GM18505 (cell line): ENCODE measurements at regions not wholly inside any gene's neighbourhood (a gene's known extent, or its start where the extent isn't known, plus 50 kb on each side); places are given as distances from the start of the nearest gene placed in this dataset.
A peak's percentile ranks its signal among the peaks of the same experiment; 100 is the strongest.
"Not testable (repeated sequence)": the region's sequence is repeated elsewhere in the genome, so short reads cannot be mapped to it uniquely, and the experiment has no call there.

Experiments used
- ATAC-seq: cut with Tn5 transposase; IDR thresholded peaks from one replicate; pipeline ENCODE4 v1.9.1; 2021; ENCODE audit not compliant: unreplicated experiment
- POLR2A ChIP-seq: IDR thresholded peaks from 4 replicates; pipeline ENCODE4 v1.6.1; 2011; ENCODE audit warnings: borderline replicate concordance; ENCODE audit not compliant: insufficient read depth, insufficient read length; ENCODE audit errors: extremely low read depth

DNA sequence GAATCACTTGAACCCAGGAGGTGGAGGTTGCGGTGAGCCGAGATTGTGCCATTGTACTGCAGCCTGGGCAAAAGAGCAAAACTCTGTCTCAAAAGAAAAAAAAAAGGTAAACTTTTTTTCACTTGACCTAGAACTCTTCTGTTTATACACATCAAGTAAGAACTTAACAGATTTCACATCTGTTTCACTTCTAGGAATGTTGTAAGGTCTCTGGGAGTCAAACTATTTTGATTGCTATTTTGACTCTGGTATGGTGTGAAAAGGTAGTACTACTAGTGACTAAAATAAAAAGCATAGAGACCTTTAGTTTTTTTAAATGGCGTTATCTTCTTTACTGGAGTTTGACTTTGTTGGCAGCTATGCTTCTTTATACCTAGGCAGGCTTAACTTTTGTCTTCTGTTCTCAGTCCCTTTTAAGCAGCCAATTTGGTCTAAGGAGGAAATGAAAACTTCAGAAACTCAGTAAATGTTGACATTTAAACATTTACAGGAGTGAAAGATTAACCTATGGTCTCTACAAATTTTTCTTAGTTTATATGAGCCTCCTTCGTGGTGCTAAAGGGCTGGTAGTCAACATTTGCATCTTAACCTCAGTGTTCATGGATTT is 84.7 kb downstream of the METTL2B start:
- ATAC-seq = not testable (repeated sequence)

DNA sequence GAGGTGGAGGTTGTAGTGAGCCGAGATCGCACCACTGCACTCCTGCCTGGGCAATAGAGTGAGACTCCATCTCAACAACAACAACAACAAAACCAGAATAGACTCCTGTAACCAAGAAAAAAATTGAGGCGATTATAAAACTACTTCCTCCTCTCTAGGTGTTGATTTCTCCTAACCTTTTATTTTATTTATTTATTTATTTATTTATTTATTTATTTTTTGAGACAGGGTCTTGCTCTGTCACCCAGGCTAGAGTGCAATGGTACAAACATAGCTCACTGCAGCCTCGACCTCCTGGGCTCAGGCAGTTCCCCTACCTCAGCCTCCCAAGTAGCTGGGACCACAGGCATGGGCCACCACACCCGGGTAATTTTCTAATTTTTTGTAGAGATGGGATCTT is 86.2 kb downstream of the METTL2B start:
- ATAC-seq = not testable (repeated sequence)

DNA sequence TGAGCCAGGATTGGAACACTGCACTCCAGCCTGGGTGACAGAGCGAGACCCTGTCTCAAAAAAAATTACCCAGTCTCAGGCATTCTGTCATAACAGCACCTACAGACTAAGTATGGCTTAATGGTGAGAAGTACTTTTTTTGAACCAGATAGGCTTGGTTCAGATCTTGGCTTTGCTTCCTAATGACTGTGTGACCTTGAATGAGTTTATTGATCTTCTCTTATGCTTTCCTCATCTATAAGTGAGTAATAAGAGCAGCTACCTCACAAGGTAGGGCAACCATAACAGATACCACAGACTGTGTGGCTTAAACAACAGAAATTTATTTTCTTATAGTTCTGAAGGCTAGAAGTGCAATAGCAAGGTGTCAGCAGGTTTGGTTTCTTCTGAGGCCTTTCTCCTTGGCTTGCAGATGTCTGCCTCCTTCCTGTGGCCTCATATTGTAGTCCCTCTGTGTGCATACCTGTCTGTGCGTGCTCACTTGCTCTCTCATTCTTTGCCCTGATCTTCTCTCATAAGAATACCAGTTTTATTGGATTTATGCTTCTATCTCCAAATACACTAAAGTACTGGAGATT is 87.7 kb downstream of the METTL2B start:
- not testable (repeated sequence) for ATAC-seq

DNA sequence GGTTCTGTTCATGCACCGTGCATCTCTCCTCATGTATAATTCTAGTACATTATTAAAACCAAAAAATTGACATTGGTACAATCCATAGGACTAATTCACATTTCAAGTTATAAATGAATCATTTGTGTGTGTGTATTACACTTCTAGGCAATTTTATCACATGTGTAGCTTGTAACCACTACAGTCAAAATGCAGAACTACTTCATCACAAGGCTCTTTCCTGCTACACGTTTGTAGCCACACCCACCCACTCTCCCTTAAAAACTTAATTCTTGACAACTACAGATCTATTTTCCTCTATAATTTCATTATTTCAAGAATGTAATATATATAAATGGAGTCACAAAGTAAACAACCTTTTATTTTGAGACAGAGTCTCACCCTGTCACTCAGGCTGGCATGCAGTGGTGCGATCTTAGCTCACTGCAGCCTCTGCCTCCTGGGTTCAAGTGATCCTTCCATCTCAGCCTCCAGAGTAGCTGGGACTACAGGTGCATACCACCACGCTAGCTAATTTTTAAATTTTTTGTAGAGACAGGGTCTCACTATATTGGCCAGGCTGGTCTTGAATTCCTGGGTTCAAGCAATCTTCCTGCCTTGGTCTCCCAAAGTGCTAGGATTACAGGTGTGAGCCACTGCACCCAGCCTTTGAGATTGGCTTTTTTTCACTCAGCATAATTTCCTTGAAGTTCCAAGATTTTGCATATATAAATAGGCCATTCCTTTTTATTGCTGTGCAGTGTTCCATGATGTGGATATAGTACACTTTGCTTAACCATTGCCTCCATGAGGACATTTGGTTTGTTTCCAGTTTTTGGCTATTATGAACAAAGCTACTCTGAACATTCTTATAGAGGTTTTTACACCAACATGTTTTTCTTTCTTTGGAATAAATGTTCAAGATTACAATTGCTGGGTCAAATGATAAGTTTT is 88.7 kb downstream of the METTL2B start:
- not testable (repeated sequence) for ATAC-seq

- ATAC-seq = not testable (repeated sequence)
Measured at GRCh38 chr7:128575277-128575676, 96.8 kb upstream of the GARIN1A start.

- not testable (repeated sequence) for ATAC-seq
Measured at GRCh38 chr7:128576953-128577352, 95.1 kb upstream of the GARIN1A start.

- ATAC-seq = not testable (repeated sequence)
Measured at GRCh38 chr7:128579843-128580242, 92.2 kb upstream of the GARIN1A start.

DNA sequence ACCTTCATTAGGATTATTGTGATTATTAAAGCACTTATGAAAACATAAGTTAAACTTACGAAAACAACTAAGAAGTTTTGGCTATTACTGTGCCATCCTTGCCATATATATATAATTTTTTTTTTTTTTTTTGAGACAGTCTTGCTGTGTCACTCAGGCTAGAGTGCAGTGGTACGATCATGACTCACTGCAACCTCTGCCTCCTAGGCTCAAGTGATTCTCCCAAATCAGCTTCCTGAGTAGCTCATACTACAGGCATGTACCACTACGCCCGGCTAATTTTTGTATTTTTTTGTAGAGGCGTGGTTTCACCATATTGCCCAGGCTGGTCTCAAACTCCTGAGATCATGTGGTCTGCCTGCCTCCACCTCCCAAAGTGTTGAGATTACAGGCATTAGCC is 91.0 kb upstream of the GARIN1A start:
- not testable (repeated sequence) for ATAC-seq

GRCh38 chr7:128581825-128582561 is 90.1 kb upstream of the GARIN1A start:
- not testable (repeated sequence) for ATAC-seq

DNA sequence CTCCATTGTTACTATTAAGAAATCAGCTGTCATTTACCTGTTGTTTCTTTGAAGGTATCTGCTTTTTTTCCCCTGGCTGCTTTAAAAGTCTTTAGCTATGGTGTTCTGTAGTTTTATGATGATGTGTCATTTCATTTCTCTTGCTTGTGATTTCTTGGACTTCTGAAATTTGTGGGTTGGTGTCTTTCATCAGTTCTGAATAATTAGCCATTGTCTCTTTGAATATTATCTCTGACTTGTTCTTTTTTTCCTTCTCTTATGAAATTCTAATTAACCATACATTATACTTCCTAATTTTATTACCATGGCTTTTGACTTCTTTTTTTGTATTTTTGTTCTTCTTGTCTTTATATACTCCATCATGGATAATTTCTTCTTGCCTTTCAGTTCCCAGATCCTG is 85.4 kb upstream of the GARIN1A start:
- not testable (repeated sequence) for ATAC-seq

- no peak for TF ChIP-seq POLR2A
- ATAC-seq = no peak
Measured at GRCh38 chr7:128591705-128592104, 80.4 kb upstream of the GARIN1A start.

- ATAC-seq = not testable (repeated sequence)
Measured at GRCh38 chr7:128592209-128592608, 79.9 kb upstream of the GARIN1A start.

DNA sequence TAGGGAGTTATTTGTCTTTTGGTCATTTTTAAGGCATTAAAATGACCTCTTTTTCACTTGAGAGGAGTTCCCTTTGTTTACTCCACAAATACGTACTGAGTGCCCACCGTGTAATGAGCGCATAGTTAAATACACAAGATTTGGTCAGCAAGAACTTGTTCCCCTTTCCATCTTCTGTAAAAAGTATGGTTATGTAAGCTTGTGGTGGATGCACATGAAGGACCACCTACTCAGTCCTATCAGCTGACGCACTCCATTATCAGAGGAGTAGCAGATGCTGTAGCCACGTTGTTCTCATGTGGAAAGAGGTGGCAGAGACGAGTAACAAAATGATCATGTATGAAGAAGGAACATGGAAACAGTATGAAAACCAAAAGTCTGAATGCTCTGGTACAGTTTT is 78.0 kb upstream of the GARIN1A start:
- not testable (repeated sequence) for ATAC-seq

DNA sequence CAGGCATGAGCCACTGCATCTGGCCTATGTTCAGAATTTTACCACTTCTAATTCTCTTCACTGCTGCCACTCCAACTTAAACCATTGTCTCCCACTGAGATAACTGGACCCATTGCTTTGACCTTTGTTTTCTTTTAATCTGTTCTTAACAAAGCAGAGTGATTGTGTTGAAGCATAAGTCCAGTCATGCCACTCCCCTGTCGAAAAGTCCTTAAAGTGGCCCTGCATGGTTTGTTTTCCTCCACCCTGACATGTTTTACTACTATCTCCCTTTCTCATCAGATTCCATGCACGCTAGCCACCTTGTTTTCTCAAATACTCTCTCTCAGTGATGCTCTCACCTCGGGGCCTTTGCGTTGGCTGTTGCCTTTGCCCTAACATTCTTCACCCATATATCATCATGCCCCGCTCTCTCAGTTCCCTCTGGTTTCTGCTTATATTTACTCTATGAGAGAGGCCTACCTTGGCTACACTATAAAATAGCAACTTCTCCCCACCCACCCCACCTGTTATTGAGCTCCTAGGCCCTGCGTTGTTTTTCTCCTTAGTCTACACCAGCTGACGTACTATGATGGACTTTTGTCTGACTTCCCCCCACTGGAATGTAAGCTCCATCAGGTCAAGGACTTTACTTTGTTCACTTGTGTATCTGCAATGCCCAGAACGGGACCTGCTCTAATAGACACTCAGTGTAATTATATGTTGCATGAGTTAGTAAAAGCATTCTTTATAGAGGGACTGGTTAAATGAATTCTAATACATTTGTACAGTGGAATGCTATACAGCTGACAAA is 75.6 kb upstream of the GARIN1A start:
- ATAC-seq = not testable (repeated sequence)

GRCh38 chr7:128598946-128599345 is 73.1 kb upstream of the GARIN1A start:
- not testable (repeated sequence) for ATAC-seq

GRCh38 chr7:128608678-128609421 is 63.2 kb upstream of the GARIN1A start:
- peak; percentile 61 for ATAC-seq

DNA sequence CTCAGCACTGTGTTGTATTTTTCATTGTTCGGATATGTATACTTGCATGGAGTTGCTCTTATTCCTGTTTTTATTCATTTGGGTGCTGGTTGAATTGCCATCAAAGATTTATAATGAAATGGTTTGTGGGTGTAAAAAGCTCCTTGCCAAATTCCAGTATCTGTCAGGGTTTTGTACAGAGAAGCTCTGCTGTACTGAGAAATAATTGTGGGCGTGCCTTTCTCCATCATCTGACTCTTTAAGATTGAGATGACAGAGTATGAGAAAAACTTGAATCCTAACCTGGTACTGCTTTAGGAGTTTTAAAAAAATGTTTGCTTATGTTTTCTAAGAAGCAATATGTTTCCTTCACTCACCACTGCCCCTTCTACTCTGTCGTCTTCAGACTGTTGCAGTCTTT is 58.7 kb upstream of the GARIN1A start:
- not testable (repeated sequence) for ATAC-seq

GRCh38 chr7:128614812-128615211 is 57.3 kb upstream of the GARIN1A start:
- not testable (repeated sequence) for ATAC-seq

GRCh38 chr7:128616799-128617198 is 55.3 kb upstream of the GARIN1A start:
- ATAC-seq = not testable (repeated sequence)
